HepG2 (cell line): ENCODE measurements at regions not wholly inside any gene's neighbourhood (a gene's known extent, or its start where the extent isn't known, plus 50 kb on each side); places are given as distances from the start of the nearest gene placed in this dataset.

Experiments
- ATAC-seq: fragments of 200-7000 bp; cut with Tn5 transposase; 3 replicates; pipeline ENCODE4 v1.9.1; 2020; ENCODE audit warnings: mild to moderate bottlenecking, moderate library complexity
- BruUV-seq: library from RNA; stranded (reverse); fragments of 400-500 nt; replicated peaks from 2 replicates; lab custom pipeline; 2021; lab: Mats Ljungman, UMichigan
- CTCF ChIA-PET: fragments of 300-600 bp; formaldehyde crosslinking; extraction: SDS; loops from one replicate; lab custom pipeline; 2021; ENCODE audit warnings: low total read pairs, inconsistent platforms, low intra/inter-chr PET ratio; lab: Yijun Ruan, JAX
- POLR2A ChIA-PET: fragments of 350-600 bp; sonication (Branson Sonifier 250); formaldehyde crosslinking; loops from one replicate; lab custom pipeline; 2020; ENCODE audit warnings: antibody characterized with exemption, inconsistent platforms; lab: Yijun Ruan, JAX
- DNase-seq: peaks from one replicate; pipeline ENCODE4 v3.0.0-alpha.2; 2015; ENCODE audit warnings: low spot score
- FAIRE-seq: peaks from 3 replicates; lab custom pipeline; 2011; peaks lifted over from hg19 to GRCh38; lab: Jason Lieb, UNC
- H2AFZ ChIP-seq: one replicate; pipeline ENCODE4 v1.6.1; 2011; ENCODE audit warnings: low read length, inconsistent platforms
- H3K27ac ChIP-seq: fragments of 300-600 bp; 3 replicates; pipeline ENCODE4 v1.8.0; 2011; ENCODE audit warnings: mixed run types, mild to moderate bottlenecking, mixed read lengths, low read length, inconsistent platforms; ENCODE audit not compliant: insufficient read depth; ENCODE audit errors: extremely low read length
- H3K27me3 ChIP-seq, 2 experiments: fragments of 200-600 bp in 1 of 2; 2 replicates in 1 of 2; 3 replicates in 1 of 2; pipeline versions ENCODE4 v1.6.0 to v1.8.0; 2011; ENCODE audit warnings: low read length in 2 of 2, mild to moderate bottlenecking in 2 of 2, moderate library complexity in 2 of 2, inconsistent platforms in 1 of 2; ENCODE audit not compliant: insufficient read depth in 2 of 2, control insufficient read depth in 1 of 2
- H3K36me3 ChIP-seq, 2 experiments: fragments of 200-600 bp in 1 of 2; replicated peaks in 1 of 2; 2 replicates in 1 of 2; 3 replicates in 1 of 2; pipeline versions ENCODE4 v1.5.1 to v1.8.0; 2011; ENCODE audit warnings: low read length in 2 of 2, inconsistent platforms in 1 of 2; ENCODE audit not compliant: insufficient read depth in 2 of 2, control insufficient read depth in 1 of 2
- H3K4me1 ChIP-seq: 2 replicates; pipeline ENCODE4 v1.5.1; 2012; ENCODE audit warnings: low read length, inconsistent platforms; ENCODE audit not compliant: insufficient read depth
- H3K4me2 ChIP-seq: 2 replicates; pipeline ENCODE4 v1.6.0; 2011; ENCODE audit warnings: low read depth, low read length, inconsistent platforms
- H3K4me3 ChIP-seq, 3 experiments: fragments of 200-600 bp in 1 of 3; sonication (generic), shearing (Covaris generic) in 1 of 3; replicated peaks in 1 of 3; 2 replicates each; pipeline ENCODE4 v1.5.1; 2011 to 2016; ENCODE audit warnings: low read length in 3 of 3, inconsistent platforms in 2 of 3, low read depth in 2 of 3, mild to moderate bottlenecking in 2 of 3, control low read depth in 1 of 3, mixed read lengths in 1 of 3; ENCODE audit not compliant: insufficient read depth in 1 of 3
- H3K79me2 ChIP-seq: one replicate; pipeline ENCODE4 v1.6.1; 2011; ENCODE audit warnings: low read length, inconsistent platforms; ENCODE audit not compliant: insufficient read depth
- H3K9ac ChIP-seq: 2 replicates; pipeline ENCODE4 v1.6.0; 2011; ENCODE audit warnings: mild to moderate bottlenecking, low read depth, low read length, inconsistent platforms; ENCODE audit not compliant: insufficient read depth
- H3K9me3 ChIP-seq: 2 replicates; pipeline ENCODE4 v1.5.1; 2012; ENCODE audit warnings: mild to moderate bottlenecking, low read length
- H4K20me1 ChIP-seq: 2 replicates; pipeline ENCODE4 v1.6.0; 2011; ENCODE audit warnings: inconsistent platforms, mild to moderate bottlenecking, low read length, moderate library complexity; ENCODE audit not compliant: insufficient read depth
- DMTF1 ChIP-seq: sonication (generic); formaldehyde crosslinking; IDR thresholded peaks from 2 replicates; pipeline ENCODE4 v1.4.0; 2020; ENCODE audit warnings: mild to moderate bottlenecking, missing genetic modification reagents
- MATR3 ChIP-seq: sonication (generic); formaldehyde crosslinking; IDR thresholded peaks from 2 replicates; pipeline ENCODE4 v1.4.0; 2020; ENCODE audit warnings: missing genetic modification reagents
- SP1 ChIP-seq, 2 experiments: fragments of 450-650 bp in 1 of 2; sonication (generic) in 1 of 2; formaldehyde crosslinking in 1 of 2; IDR thresholded peaks; 2 replicates each; pipeline versions ENCODE4 v1.4.0 to v1.6.1; 2016 to 2020; ENCODE audit warnings: missing genetic modification reagents in 1 of 2
- ZNF501 ChIP-seq: sonication (generic); formaldehyde crosslinking; IDR thresholded peaks from 2 replicates; pipeline ENCODE4 v1.5.1; 2020; ENCODE audit warnings: mild to moderate bottlenecking, moderate library complexity, missing genetic modification reagents
- WGBS: methylation state at CpG from one replicate; pipeline ENCODE4 v1.1.6; 2017; ENCODE audit warnings: low lambda C conversion rate; 5-methylcytosine and 5-hydroxymethylcytosine counted together
- in situ Hi-C: cut with HindIII; loops from 2 replicates; pipeline ENCODE4 v1.10.0; 2017; ENCODE audit warnings: low pct_unique_long_range_greater_than_20kb; ENCODE audit not compliant: extremely low pct_ligation_motif_present
- intact Hi-C: fragments of 100-400 bp; cut with micrococcal nuclease; formaldehyde crosslinking; loops from one replicate; pipeline ENCODE4 v1.10.0; 2022; ENCODE audit not compliant: unreplicated experiment
- TF ChIP-seq, protein P1 (sequence below): sonication (generic); formaldehyde crosslinking; IDR thresholded peaks from 2 replicates; pipeline ENCODE4 v1.5.0; 2020; ENCODE audit warnings: mild to moderate bottlenecking, missing genetic modification reagents, moderate library complexity
- TF ChIP-seq, protein P2 (sequence below): sonication (generic); formaldehyde crosslinking; IDR thresholded peaks from 2 replicates; pipeline ENCODE4 v1.5.1; 2020; ENCODE audit warnings: mild to moderate bottlenecking, missing genetic modification reagents

DNA sequence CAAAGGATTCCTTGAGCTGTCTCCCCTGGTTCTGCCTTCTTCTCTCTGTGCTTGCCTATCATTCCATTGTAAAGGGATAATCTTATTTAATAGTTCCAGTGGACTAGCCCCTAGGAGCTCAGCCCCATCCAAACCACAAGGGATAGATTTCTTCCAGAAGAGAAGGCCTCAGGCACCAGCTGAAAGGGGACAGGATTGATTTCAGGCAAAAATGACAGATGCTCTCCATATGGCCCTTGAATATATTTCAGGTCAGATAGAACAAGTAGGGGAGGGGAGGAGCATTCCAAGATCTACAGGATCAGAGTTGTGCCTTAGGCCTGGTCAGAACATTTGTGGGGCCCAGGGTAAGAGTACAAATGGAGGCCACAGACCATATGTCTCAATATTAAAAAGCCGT, 85.3 kb downstream of the RPLP1 start (continued):
- TF ChIP-seq, protein P1, sequence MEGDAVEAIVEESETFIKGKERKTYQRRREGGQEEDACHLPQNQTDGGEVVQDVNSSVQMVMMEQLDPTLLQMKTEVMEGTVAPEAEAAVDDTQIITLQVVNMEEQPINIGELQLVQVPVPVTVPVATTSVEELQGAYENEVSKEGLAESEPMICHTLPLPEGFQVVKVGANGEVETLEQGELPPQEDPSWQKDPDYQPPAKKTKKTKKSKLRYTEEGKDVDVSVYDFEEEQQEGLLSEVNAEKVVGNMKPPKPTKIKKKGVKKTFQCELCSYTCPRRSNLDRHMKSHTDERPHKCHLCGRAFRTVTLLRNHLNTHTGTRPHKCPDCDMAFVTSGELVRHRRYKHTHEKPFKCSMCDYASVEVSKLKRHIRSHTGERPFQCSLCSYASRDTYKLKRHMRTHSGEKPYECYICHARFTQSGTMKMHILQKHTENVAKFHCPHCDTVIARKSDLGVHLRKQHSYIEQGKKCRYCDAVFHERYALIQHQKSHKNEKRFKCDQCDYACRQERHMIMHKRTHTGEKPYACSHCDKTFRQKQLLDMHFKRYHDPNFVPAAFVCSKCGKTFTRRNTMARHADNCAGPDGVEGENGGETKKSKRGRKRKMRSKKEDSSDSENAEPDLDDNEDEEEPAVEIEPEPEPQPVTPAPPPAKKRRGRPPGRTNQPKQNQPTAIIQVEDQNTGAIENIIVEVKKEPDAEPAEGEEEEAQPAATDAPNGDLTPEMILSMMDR (CRISPR knock-in tag) = no peak
- TF ChIP-seq ZNF501 (CRISPR knock-in tag) (no peak), MATR3 (CRISPR knock-in tag) (no peak)

- H3K4me1 ChIP-seq = no peaks in the 10 kb centered on the region
- POLR2A ChIA-PET = no interaction called here
- H3K4me2 ChIP-seq = no peak overlapping the region
- no peaks in the 10 kb centered on the region for H3K9me3 ChIP-seq
- H2AFZ ChIP-seq = no peak overlapping the region
- ATAC-seq = no peak
- H3K4me3 ChIP-seq = no peak overlapping the region
- intact Hi-C loops = no loop called here
- BruUV-seq = no TSS peak
- TF ChIP-seq DMTF1 (CRISPR knock-in tag) (no peak), SP1 (IDR thresholded peaks at IDR 0.05) (no peak), SP1 (CRISPR knock-in tag; IDR thresholded peaks at IDR 0.05) (no peak)
- TF ChIP-seq, protein P2, sequence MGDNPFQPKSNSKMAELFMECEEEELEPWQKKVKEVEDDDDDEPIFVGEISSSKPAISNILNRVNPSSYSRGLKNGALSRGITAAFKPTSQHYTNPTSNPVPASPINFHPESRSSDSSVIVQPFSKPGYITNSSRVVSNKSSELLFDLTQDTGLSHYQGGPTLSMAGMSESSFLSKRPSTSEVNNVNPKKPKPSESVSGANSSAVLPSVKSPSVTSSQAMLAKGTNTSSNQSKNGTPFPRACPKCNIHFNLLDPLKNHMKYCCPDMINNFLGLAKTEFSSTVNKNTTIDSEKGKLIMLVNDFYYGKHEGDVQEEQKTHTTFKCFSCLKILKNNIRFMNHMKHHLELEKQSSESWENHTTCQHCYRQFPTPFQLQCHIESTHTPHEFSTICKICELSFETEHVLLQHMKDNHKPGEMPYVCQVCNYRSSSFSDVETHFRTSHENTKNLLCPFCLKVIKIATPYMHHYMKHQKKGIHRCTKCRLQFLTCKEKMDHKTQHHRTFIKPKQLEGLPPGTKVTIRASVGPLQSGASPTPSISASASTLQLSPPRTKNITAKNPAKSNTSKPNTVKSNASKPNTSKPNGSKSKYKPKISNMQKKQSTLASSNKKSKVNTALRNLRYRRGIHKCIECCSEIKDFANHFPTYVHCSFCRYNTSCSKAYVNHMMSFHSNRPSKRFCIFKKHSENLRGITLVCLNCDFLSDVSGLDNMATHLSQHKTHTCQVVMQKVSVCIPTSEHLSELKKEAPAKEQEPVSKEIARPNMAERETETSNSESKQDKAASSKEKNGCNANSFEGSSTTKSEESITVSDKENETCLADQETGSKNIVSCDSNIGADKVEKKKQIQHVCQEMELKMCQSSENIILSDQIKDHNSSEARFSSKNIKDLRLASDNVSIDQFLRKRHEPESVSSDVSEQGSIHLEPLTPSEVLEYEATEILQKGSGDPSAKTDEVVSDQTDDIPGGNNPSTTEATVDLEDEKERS = no peak
- H4K20me1 ChIP-seq = no peaks in the 10 kb centered on the region
- no peak overlapping the region for H3K9ac ChIP-seq
- H3K79me2 ChIP-seq = no peaks in the 10 kb centered on the region
- no peak for FAIRE-seq
- H3K36me3 ChIP-seq = no peaks in the 10 kb centered on the region
- peaks cover 5 to 78% of the 10 kb centered on the region in 2 experiments; a peak in 4 of 5 replicates for H3K27me3 ChIP-seq
- in situ Hi-C loops = no loop called here
- CTCF ChIA-PET = no interaction called here
- no peak for DNase-seq
- 35% methylated on average over 5 of the region's 5 CpGs for WGBS
- H3K27ac ChIP-seq = no peak overlapping the region
These were observed 85.8 kb downstream of the RPLP1 start for GRCh38 chr15:69538379-69538778.
